HG02884 (cell line): ENCODE measurements at regions not wholly inside any gene's neighbourhood (a gene's known extent, or its start where the extent isn't known, plus 50 kb on each side); places are given as distances from the start of the nearest gene placed in this dataset.

Source experiments
- ATAC-seq: cut with Tn5 transposase; IDR thresholded peaks from one replicate; pipeline ENCODE4 v1.9.1; 2021; ENCODE audit warnings: mild to moderate bottlenecking, moderate library complexity; ENCODE audit not compliant: unreplicated experiment

- no peak for ATAC-seq
These were observed 83.0 kb upstream of the MBOAT2 start for GRCh38 chr2:9086465-9086864.

- no peak for ATAC-seq
These were observed 81.9 kb upstream of the MBOAT2 start for GRCh38 chr2:9085353-9085752.

GRCh38 chr2:9083287-9083686 is 79.8 kb upstream of the MBOAT2 start:
- no peak for ATAC-seq

GRCh38 chr2:9082158-9082557 is 78.7 kb upstream of the MBOAT2 start:
- no peak for ATAC-seq

- ATAC-seq, result no peak
These were observed 78.3 kb upstream of the MBOAT2 start for GRCh38 chr2:9081750-9082149.

- no peak for ATAC-seq
These were observed 74.9 kb upstream of the MBOAT2 start for GRCh38 chr2:9078405-9078804.

GRCh38 chr2:9077691-9078090 is 74.2 kb upstream of the MBOAT2 start:
- ATAC-seq, result no peak

GRCh38 chr2:9076755-9077154 is 73.3 kb upstream of the MBOAT2 start:
- ATAC-seq, result no peak

GRCh38 chr2:9076210-9076609 is 72.7 kb upstream of the MBOAT2 start:
- no peak for ATAC-seq

- no peak for ATAC-seq
These were observed 71.4 kb upstream of the MBOAT2 start for GRCh38 chr2:9074930-9075329.

GRCh38 chr2:9071584-9072124 is 68.2 kb upstream of the MBOAT2 start:
- ATAC-seq, result no peak

GRCh38 chr2:9071032-9071431 is 67.5 kb upstream of the MBOAT2 start:
- no peak for ATAC-seq

- ATAC-seq, result no peak
These were observed 66.1 kb upstream of the MBOAT2 start for GRCh38 chr2:9069543-9069942.

- no peak for ATAC-seq
These were observed 62.4 kb upstream of the MBOAT2 start for GRCh38 chr2:9065901-9066300.

- ATAC-seq, result no peak
These were observed 59.6 kb upstream of the MBOAT2 start for GRCh38 chr2:9063023-9063606.

- ATAC-seq, result no peak
These were observed 57.3 kb upstream of the MBOAT2 start for GRCh38 chr2:9060819-9061218.

GRCh38 chr2:9057939-9058761 is 54.7 kb upstream of the MBOAT2 start:
- ATAC-seq, result no peak

- no peak for ATAC-seq
These were observed 52.0 kb upstream of the MBOAT2 start for GRCh38 chr2:9055471-9055870.

- no peak for ATAC-seq
These were observed 50.0 kb upstream of the MBOAT2 start for GRCh38 chr2:9053534-9053931.
